Stomach smooth muscle (tissue), 2 donors: ENCODE measurements at regions not wholly inside any gene's neighbourhood (a gene's known extent, or its start where the extent isn't known, plus 50 kb on each side); places are given as distances from the start of the nearest gene placed in this dataset.
"Not testable (repeated sequence)": the region's sequence is repeated elsewhere in the genome, so short reads cannot be mapped to it uniquely, and the experiment has no call there.

Experiments
- H3K27ac ChIP-seq: one replicate; pipeline ENCODE4 v1.7.0; 2013; ENCODE audit warnings: mild to moderate bottlenecking, low read length, inconsistent platforms
- H3K27me3 ChIP-seq, 2 donors: one replicate each; pipeline ENCODE4 v1.7.0; 2013; ENCODE audit warnings: low read length in 2 of 2; ENCODE audit not compliant: insufficient read depth in 2 of 2, control insufficient read depth in 1 of 2
- H3K36me3 ChIP-seq, 2 donors: one replicate each; pipeline ENCODE4 v1.7.0; 2013; ENCODE audit warnings: low read length in 2 of 2; ENCODE audit not compliant: control insufficient read depth in 2 of 2, insufficient read depth in 2 of 2
- H3K4me1 ChIP-seq: one replicate; pipeline ENCODE4 v1.7.0; 2013; ENCODE audit warnings: low read length; ENCODE audit not compliant: control insufficient read depth, insufficient read depth
- H3K4me3 ChIP-seq, 2 donors: one replicate each; pipeline ENCODE4 v1.7.0; 2013; ENCODE audit warnings: low read length in 2 of 2
- H3K9ac ChIP-seq, 2 donors: one replicate each; pipeline ENCODE4 v1.7.0; 2013; ENCODE audit warnings: low read length in 2 of 2, mild to moderate bottlenecking in 1 of 2
- H3K9me3 ChIP-seq, 2 donors: one replicate each; pipeline ENCODE4 v1.7.0; 2013; ENCODE audit warnings: low read length in 2 of 2; ENCODE audit not compliant: control insufficient read depth in 2 of 2
- donor health status: healthy.
- donor health status: Pancreatic carcinoma.

GRCh38 chr3:20462723-20463122 lies 276.7 kb upstream of the SGO1 start:
- H3K36me3 ChIP-seq, result no peaks in the 10 kb centered on the region
- no peaks in the 10 kb centered on the region for H3K9me3 ChIP-seq
- H3K4me1 ChIP-seq, result no peaks in the 10 kb centered on the region
- H3K4me3 ChIP-seq, result no peak overlapping the region
- no peak overlapping the region for H3K27ac ChIP-seq
- no peaks in the 10 kb centered on the region for H3K27me3 ChIP-seq
- H3K9ac ChIP-seq, result no peak overlapping the region

- Histone ChIP-seq H3K4me3 (no peak overlapping the region), H3K4me1 (no peaks in the 10 kb centered on the region), H3K36me3 (no peaks in the 10 kb centered on the region), H3K9me3 (no peaks in the 10 kb centered on the region), H3K27me3 (no peaks in the 10 kb centered on the region), H3K27ac (no peak overlapping the region), H3K9ac (no peak overlapping the region)
Observed at GRCh38 chr3:20462226-20462625, 276.2 kb upstream of the SGO1 start.

- H3K27me3 ChIP-seq, result no peaks in the 10 kb centered on the region
- H3K27ac ChIP-seq, result no peak overlapping the region
- H3K4me3 ChIP-seq, result no peak overlapping the region
- no peaks in the 10 kb centered on the region for H3K9me3 ChIP-seq
- H3K9ac ChIP-seq, result no peak overlapping the region
- H3K36me3 ChIP-seq, result no peaks in the 10 kb centered on the region
- H3K4me1 ChIP-seq, result no peaks in the 10 kb centered on the region
Observed at GRCh38 chr3:20458994-20459716, 273.1 kb upstream of the SGO1 start.

- Histone ChIP-seq H3K9me3 (no peaks in the 10 kb centered on the region), H3K4me1 (no peaks in the 10 kb centered on the region), H3K36me3 (no peaks in the 10 kb centered on the region), H3K4me3 (no peak overlapping the region), H3K27ac (no peak overlapping the region), H3K9ac (no peak overlapping the region), H3K27me3 (no peaks in the 10 kb centered on the region)
Observed at GRCh38 chr3:20456511-20456910, 270.5 kb upstream of the SGO1 start.

GRCh38 chr3:20451170-20451569 lies 265.2 kb upstream of the SGO1 start:
- Histone ChIP-seq H3K9ac (no peak overlapping the region), H3K4me1 (no peaks in the 10 kb centered on the region), H3K9me3 (no peaks in the 10 kb centered on the region), H3K27me3 (no peaks in the 10 kb centered on the region), H3K4me3 (no peak overlapping the region), H3K27ac (no peak overlapping the region), H3K36me3 (no peaks in the 10 kb centered on the region)

- no peaks in the 10 kb centered on the region for H3K4me1 ChIP-seq
- no peak overlapping the region for H3K9ac ChIP-seq
- H3K9me3 ChIP-seq, result no peaks in the 10 kb centered on the region
- no peaks in the 10 kb centered on the region for H3K27me3 ChIP-seq
- no peak overlapping the region for H3K27ac ChIP-seq
- no peaks in the 10 kb centered on the region for H3K36me3 ChIP-seq
- H3K4me3 ChIP-seq, result no peak overlapping the region
Observed at GRCh38 chr3:20450611-20451010, 264.6 kb upstream of the SGO1 start.

- no peaks in the 10 kb centered on the region for H3K4me1 ChIP-seq
- H3K27ac ChIP-seq, result no peak overlapping the region
- H3K9ac ChIP-seq, result no peak overlapping the region
- H3K27me3 ChIP-seq, result no peaks in the 10 kb centered on the region
- H3K36me3 ChIP-seq, result no peaks in the 10 kb centered on the region
- H3K9me3 ChIP-seq, result no peaks in the 10 kb centered on the region
- H3K4me3 ChIP-seq, result no peak overlapping the region
Observed at GRCh38 chr3:20442846-20443245, 256.8 kb upstream of the SGO1 start.

- not testable (repeated sequence) for H3K4me3 ChIP-seq, H3K9me3 ChIP-seq, H3K27ac ChIP-seq, H3K36me3 ChIP-seq, H3K27me3 ChIP-seq, H3K4me1 ChIP-seq, H3K9ac ChIP-seq
Observed at GRCh38 chr3:20427268-20427667, 241.3 kb upstream of the SGO1 start.

GRCh38 chr3:20425138-20425537 lies 239.1 kb upstream of the SGO1 start:
- H3K27ac ChIP-seq, result no peak overlapping the region
- no peak overlapping the region for H3K9ac ChIP-seq
- H3K9me3 ChIP-seq, result peaks cover 0 to 2% of the 10 kb centered on the region in 2 donors
- no peaks in the 10 kb centered on the region for H3K27me3 ChIP-seq
- H3K4me3 ChIP-seq, result no peak overlapping the region
- no peaks in the 10 kb centered on the region for H3K36me3 ChIP-seq
- no peaks in the 10 kb centered on the region for H3K4me1 ChIP-seq

GRCh38 chr3:20424086-20424485 lies 238.1 kb upstream of the SGO1 start:
- Histone ChIP-seq H3K36me3 (no peaks in the 10 kb centered on the region), H3K9ac (no peak overlapping the region), H3K27ac (no peak overlapping the region), H3K4me3 (no peak overlapping the region), H3K9me3 (peaks cover 0 to 2% of the 10 kb centered on the region in 2 donors), H3K27me3 (no peaks in the 10 kb centered on the region), H3K4me1 (no peaks in the 10 kb centered on the region)

GRCh38 chr3:20422391-20422790 lies 236.4 kb upstream of the SGO1 start:
- Histone ChIP-seq H3K36me3 (no peaks in the 10 kb centered on the region), H3K9ac (no peak overlapping the region), H3K9me3 (no peaks in the 10 kb centered on the region), H3K27ac (no peak overlapping the region), H3K27me3 (no peaks in the 10 kb centered on the region), H3K4me1 (no peaks in the 10 kb centered on the region), H3K4me3 (no peak overlapping the region)
